CD4-positive, alpha-beta T cell (primary cell): ENCODE measurements at regions not wholly inside any gene's neighbourhood (a gene's known extent, or its start where the extent isn't known, plus 50 kb on each side); places are given as distances from the start of the nearest gene placed in this dataset.

Experiments used
- ATAC-seq: fragments of 200-7000 bp; cut with Tn5 transposase; one replicate; pipeline ENCODE4 v1.10.0; 2022; ENCODE audit warnings: mild to moderate bottlenecking; ENCODE audit not compliant: poor library complexity
- CTCF ChIA-PET: fragments of 350-600 bp; sonication (Branson Sonifier 250); formaldehyde crosslinking; loops from one replicate; lab custom pipeline; 2021; ENCODE audit warnings: antibody characterized with exemption, inconsistent platforms; lab: Charles Lee
- POLR2A ChIA-PET: fragments of 350-600 bp; sonication (Branson Sonifier 250); formaldehyde crosslinking; loops from one replicate; lab custom pipeline; 2021; ENCODE audit warnings: antibody characterized with exemption, inconsistent platforms; lab: Charles Lee
- DNase-seq, 14 experiments: peaks; one replicate each; pipeline ENCODE4 v3.0.0-alpha.2; 2013 to 2020; ENCODE audit warnings: mixed read lengths in 2 of 14
- H3K27ac ChIP-seq, 2 donors: one replicate each; pipeline versions ENCODE4 v1.5.1 to v1.7.0; 2013; ENCODE audit warnings: low read length in 2 of 2, low read depth in 1 of 2, mild to moderate bottlenecking in 1 of 2
- H3K27me3 ChIP-seq, 2 experiments: 1 replicate in 1 of 2; 2 replicates in 1 of 2; pipeline versions ENCODE4 v1.6.1 to v1.7.0; 2013; ENCODE audit warnings: low read length in 2 of 2, control low read depth in 1 of 2, mild to moderate bottlenecking in 1 of 2, moderate library complexity in 1 of 2; ENCODE audit not compliant: insufficient read depth in 2 of 2, control insufficient read depth in 1 of 2
- H3K36me3 ChIP-seq: one replicate; pipeline ENCODE4 v1.6.1; 2013; ENCODE audit warnings: low read length, control low read depth; ENCODE audit not compliant: insufficient read depth
- H3K4me1 ChIP-seq: one replicate; pipeline ENCODE4 v1.6.1; 2013; ENCODE audit warnings: low read length, control low read depth; ENCODE audit not compliant: insufficient read depth
- H3K4me3 ChIP-seq: one replicate; pipeline ENCODE4 v1.5.1; 2013; ENCODE audit warnings: mild to moderate bottlenecking, low read length, moderate library complexity
- H3K9me3 ChIP-seq, 2 experiments: 1 replicate in 1 of 2; 2 replicates in 1 of 2; pipeline versions ENCODE4 v1.6.1 to v1.7.0; 2013; ENCODE audit warnings: low read length in 2 of 2, mild to moderate bottlenecking in 2 of 2, control low read depth in 1 of 2, moderate library complexity in 1 of 2; ENCODE audit not compliant: control insufficient read depth in 1 of 2, insufficient read depth in 1 of 2
- H3K27ac Mint-ChIP-seq: one replicate; pipeline ENCODE4 v1.8.0; 2020; ENCODE audit warnings: mixed read lengths
- H3K27me3 Mint-ChIP-seq: one replicate; pipeline ENCODE4 v1.8.0; 2021; ENCODE audit warnings: mixed read lengths
- H3K36me3 Mint-ChIP-seq: one replicate; pipeline ENCODE4 v1.8.0; 2021; ENCODE audit warnings: low read depth, mixed read lengths
- H3K4me1 Mint-ChIP-seq: one replicate; pipeline ENCODE4 v1.8.0; 2021; ENCODE audit warnings: low read depth, mixed read lengths
- H3K4me3 Mint-ChIP-seq: one replicate; pipeline ENCODE4 v1.8.0; 2020; ENCODE audit warnings: mild to moderate bottlenecking, mixed read lengths
- H3K9me3 Mint-ChIP-seq: one replicate; pipeline ENCODE4 v1.8.0; 2020; ENCODE audit warnings: mixed read lengths
- intact Hi-C, 2 experiments: fragments of 100-400 bp; cut with DNase I in 1 of 2; cut with micrococcal nuclease in 1 of 2; formaldehyde crosslinking; loops; one replicate each; pipeline versions ENCODE4 v1.15.1 to v1.9.0; 2023 to 2025; cut with DNase I, micrococcal nuclease
- TF ChIP-seq, protein P1 (sequence below): fragments of 200-600 bp; IDR thresholded peaks from one replicate; pipeline ENCODE4 v1.8.0; 2022; ENCODE audit warnings: antibody characterized with exemption, mild to moderate bottlenecking

DNA sequence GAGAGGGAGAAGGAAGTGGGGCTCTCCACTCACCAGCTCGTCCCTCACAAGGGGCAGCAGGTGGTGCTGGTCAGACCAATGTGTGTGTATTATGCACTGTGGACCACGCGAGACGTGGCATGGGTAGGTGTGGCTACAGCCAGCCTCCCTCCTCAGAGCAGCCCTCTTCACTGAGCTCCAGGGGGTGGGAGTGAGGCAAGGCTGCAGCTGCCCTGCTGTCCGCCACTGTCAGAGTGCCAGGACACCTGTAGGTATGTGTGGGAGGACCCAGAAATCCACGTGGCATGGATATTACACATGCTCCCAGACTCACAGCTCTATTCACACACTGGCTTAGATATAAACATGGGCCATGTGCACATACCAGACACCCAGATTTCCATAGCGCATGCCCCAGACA, 90.3 kb downstream of the VEGFA start:
- H3K27ac Mint-ChIP-seq, result no peak overlapping the region
- no peak overlapping the region for H3K27ac ChIP-seq
- H3K4me3 ChIP-seq, result no peak overlapping the region
- ATAC-seq (no peak), DNase-seq (no peak)
- peaks cover 0 to 5% of the 10 kb centered on the region in 2 experiments for H3K27me3 ChIP-seq
- intact Hi-C loops, result no loop called here
- peaks cover 9% of the 10 kb centered on the region for H3K27me3 Mint-ChIP-seq
- CTCF ChIA-PET, result no interaction called here
- POLR2A ChIA-PET, result no interaction called here
- no peaks in the 10 kb centered on the region for H3K9me3 Mint-ChIP-seq
- no peaks in the 10 kb centered on the region for H3K4me1 ChIP-seq
- H3K4me3 Mint-ChIP-seq, result no peak overlapping the region
- no peaks in the 10 kb centered on the region for H3K36me3 Mint-ChIP-seq
- no peaks in the 10 kb centered on the region for H3K4me1 Mint-ChIP-seq
- no peaks in the 10 kb centered on the region for H3K9me3 ChIP-seq
- H3K36me3 ChIP-seq, result no peaks in the 10 kb centered on the region
- TF ChIP-seq, protein P1, sequence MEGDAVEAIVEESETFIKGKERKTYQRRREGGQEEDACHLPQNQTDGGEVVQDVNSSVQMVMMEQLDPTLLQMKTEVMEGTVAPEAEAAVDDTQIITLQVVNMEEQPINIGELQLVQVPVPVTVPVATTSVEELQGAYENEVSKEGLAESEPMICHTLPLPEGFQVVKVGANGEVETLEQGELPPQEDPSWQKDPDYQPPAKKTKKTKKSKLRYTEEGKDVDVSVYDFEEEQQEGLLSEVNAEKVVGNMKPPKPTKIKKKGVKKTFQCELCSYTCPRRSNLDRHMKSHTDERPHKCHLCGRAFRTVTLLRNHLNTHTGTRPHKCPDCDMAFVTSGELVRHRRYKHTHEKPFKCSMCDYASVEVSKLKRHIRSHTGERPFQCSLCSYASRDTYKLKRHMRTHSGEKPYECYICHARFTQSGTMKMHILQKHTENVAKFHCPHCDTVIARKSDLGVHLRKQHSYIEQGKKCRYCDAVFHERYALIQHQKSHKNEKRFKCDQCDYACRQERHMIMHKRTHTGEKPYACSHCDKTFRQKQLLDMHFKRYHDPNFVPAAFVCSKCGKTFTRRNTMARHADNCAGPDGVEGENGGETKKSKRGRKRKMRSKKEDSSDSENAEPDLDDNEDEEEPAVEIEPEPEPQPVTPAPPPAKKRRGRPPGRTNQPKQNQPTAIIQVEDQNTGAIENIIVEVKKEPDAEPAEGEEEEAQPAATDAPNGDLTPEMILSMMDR, result no peak

DNA sequence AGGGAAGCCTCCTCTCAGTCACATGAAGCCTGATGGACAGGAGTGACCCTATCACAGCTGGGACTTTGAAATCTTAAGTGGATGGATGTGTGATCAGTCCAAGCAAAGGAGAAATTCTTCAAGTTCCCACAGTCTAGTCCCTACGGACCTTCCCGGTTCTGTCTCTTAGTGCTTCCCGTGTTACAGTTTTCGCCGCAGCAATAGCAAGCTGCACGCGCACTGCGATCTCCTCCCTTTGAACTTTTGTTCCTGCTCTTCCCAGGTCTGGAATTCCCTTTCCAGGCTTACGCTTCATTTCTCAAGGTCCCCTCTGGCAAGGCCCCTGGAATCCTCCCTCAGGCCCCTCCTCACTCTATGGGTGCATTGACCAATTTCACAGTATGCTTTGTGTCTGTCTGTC, 89.2 kb downstream of the VEGFA start:
- no peaks in the 10 kb centered on the region for H3K4me1 ChIP-seq
- H3K9me3 Mint-ChIP-seq, result no peaks in the 10 kb centered on the region
- H3K36me3 ChIP-seq, result no peaks in the 10 kb centered on the region
- TF ChIP-seq, protein P1, result no peak
- POLR2A ChIA-PET, result no interaction called here
- no peak for DNase-seq
- H3K27me3 ChIP-seq, result peaks cover 0 to 5% of the 10 kb centered on the region in 2 experiments
- H3K36me3 Mint-ChIP-seq, result no peaks in the 10 kb centered on the region
- intact Hi-C loops, result no loop called here
- ATAC-seq, result no peak
- no peak overlapping the region for H3K27ac Mint-ChIP-seq
- H3K9me3 ChIP-seq, result no peaks in the 10 kb centered on the region
- H3K4me3 Mint-ChIP-seq, result no peak overlapping the region
- H3K27ac ChIP-seq, result no peak overlapping the region
- peaks cover 9% of the 10 kb centered on the region for H3K27me3 Mint-ChIP-seq
- CTCF ChIA-PET, result no interaction called here
- no peak overlapping the region for H3K4me3 ChIP-seq
- H3K4me1 Mint-ChIP-seq, result no peaks in the 10 kb centered on the region

DNA sequence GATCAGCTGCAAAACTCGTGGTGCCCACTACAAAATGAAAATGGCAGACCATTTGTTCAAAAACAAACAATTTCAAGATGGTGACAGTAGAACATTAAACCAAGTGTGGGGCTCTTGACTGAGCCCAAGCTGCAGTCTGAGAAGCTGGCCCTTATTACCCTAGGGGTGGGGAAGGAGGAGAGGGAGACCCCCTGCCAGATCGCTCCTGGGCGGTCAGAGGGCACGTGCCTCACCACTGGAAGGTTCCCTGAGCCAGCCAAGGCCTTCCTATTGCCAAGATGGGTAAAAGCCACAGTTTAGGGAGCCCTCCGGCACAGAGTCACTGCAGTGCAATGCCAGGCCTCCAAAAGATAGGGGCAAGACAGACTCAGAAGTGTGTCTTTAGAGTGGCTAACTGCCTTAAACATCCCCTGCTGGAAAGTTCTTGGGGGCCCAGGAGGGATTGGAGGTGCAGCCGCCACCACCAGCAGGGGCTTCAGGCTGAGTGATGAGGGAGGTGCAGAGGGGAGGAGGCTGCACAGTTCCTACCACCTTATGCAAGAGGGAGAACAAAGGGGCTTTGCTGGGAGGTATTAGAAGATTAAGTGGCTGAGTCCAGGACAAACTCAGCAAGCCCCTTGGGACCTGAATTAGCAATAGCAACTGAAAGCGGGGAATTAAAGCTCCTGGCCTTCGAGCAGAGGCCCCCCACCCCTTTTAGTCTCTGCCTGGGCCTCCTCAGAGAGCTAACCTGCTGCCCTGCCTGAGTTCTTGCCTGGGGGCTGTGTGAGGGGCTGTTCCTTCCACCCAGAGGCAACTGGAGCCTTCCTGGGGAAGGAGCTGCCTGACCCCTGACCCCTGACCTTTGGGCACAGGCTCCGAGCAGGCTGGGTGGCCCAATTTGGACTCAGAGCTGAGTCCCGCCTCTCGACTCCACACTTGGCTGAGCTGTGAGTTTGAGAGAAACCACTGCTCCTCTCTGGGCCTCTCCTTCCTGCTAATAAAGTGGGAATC, 88.4 kb downstream of the VEGFA start:
- Histone ChIP-seq H3K4me1 (no peaks in the 10 kb centered on the region), H3K9me3 (no peaks in the 10 kb centered on the region), H3K27ac (no peak overlapping the region), H3K27me3 (peaks cover 0 to 2% of the 10 kb centered on the region in 2 experiments), H3K4me3 (no peak overlapping the region), H3K36me3 (no peaks in the 10 kb centered on the region)
- ATAC-seq, result no peak
- peaks cover 4% of the 10 kb centered on the region for H3K27me3 Mint-ChIP-seq
- H3K4me1 Mint-ChIP-seq, result no peaks in the 10 kb centered on the region
- no peaks in the 10 kb centered on the region for H3K36me3 Mint-ChIP-seq
- H3K27ac Mint-ChIP-seq, result no peak overlapping the region
- ChIA-PET POLR2A (no interaction called here), CTCF (no interaction called here)
- intact Hi-C loops, result no loop called here
- TF ChIP-seq, protein P1, result no peak
- H3K4me3 Mint-ChIP-seq, result no peak overlapping the region
- no peaks in the 10 kb centered on the region for H3K9me3 Mint-ChIP-seq
- DNase-seq, result no peak
